Tibial nerve (tissue), 4 donors: ENCODE measurements at regions not wholly inside any gene's neighbourhood (a gene's known extent, or its start where the extent isn't known, plus 50 kb on each side); places are given as distances from the start of the nearest gene placed in this dataset.

Experiments
- EP300 ChIP-seq, 2 donors: sonication (generic); formaldehyde crosslinking; IDR thresholded peaks; one replicate each; pipeline ENCODE4 v1.6.1; 2017; ENCODE audit warnings: antibody characterized with exemption in 2 of 2, mild to moderate bottlenecking in 1 of 2
- POLR2A ChIP-seq, 2 donors: fragments of 450-650 bp; IDR thresholded peaks; one replicate each; pipeline ENCODE4 v1.6.1; 2017; ENCODE audit warnings: antibody characterized with exemption in 2 of 2, mild to moderate bottlenecking in 2 of 2, moderate library complexity in 2 of 2
- TF ChIP-seq, protein P1 (sequence below), 5 experiments: fragments of 200-600 bp in 3 of 5; fragments of 450-650 bp in 2 of 5; sonication (generic) in 3 of 5; IDR thresholded peaks; one replicate each; pipeline ENCODE4 v1.5.1; 2016 to 2019; ENCODE audit warnings: antibody characterized with exemption in 5 of 5, mild to moderate bottlenecking in 3 of 5, moderate library complexity in 2 of 5

DNA sequence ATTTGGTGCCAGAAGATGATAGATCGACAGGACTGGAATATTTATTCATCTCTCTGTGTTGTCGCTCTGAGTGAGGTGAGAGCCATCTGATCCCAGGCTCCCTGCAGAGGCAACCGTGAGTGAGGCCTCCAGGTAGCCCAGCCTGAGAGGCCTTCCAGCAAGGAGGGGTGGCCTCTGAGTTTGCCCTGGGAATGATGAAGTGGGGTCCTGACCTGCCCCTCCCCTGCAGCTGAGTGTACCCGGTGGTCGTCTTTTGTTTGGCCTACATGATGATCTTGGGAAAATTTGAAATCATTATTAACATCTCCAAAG is 86.4 kb downstream of the CBLN1 start:
- TF ChIP-seq, protein P1, sequence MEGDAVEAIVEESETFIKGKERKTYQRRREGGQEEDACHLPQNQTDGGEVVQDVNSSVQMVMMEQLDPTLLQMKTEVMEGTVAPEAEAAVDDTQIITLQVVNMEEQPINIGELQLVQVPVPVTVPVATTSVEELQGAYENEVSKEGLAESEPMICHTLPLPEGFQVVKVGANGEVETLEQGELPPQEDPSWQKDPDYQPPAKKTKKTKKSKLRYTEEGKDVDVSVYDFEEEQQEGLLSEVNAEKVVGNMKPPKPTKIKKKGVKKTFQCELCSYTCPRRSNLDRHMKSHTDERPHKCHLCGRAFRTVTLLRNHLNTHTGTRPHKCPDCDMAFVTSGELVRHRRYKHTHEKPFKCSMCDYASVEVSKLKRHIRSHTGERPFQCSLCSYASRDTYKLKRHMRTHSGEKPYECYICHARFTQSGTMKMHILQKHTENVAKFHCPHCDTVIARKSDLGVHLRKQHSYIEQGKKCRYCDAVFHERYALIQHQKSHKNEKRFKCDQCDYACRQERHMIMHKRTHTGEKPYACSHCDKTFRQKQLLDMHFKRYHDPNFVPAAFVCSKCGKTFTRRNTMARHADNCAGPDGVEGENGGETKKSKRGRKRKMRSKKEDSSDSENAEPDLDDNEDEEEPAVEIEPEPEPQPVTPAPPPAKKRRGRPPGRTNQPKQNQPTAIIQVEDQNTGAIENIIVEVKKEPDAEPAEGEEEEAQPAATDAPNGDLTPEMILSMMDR (IDR thresholded peaks at IDR 0.05) = no peak
- no peak for TF ChIP-seq EP300 (IDR thresholded peaks at IDR 0.05)
- no peak for TF ChIP-seq POLR2A (IDR thresholded peaks at IDR 0.05)
